Activated CD4-positive, alpha-beta T cell treated with anti-CD3 and anti-CD28 coated beads for 4 hours (primary cell): ENCODE measurements at regions not wholly inside any gene's neighbourhood (a gene's known extent, or its start where the extent isn't known, plus 50 kb on each side); places are given as distances from the start of the nearest gene placed in this dataset.

ENCODE experiments used
- DNase-seq, 2 donors: peaks; one replicate each; pipeline ENCODE4 v3.0.0-alpha.2; 2020

GRCh38 chr1:198865319-198865718, 226.5 kb downstream of the PTPRC start:
- DNase-seq = no peak

- no peak for DNase-seq
These were observed 228.3 kb downstream of the PTPRC start for GRCh38 chr1:198867182-198867581.

GRCh38 chr1:198873696-198874230, 234.9 kb downstream of the PTPRC start:
- DNase-seq = no peak

- no peak for DNase-seq
These were observed 237.6 kb downstream of the PTPRC start for GRCh38 chr1:198876371-198876871.

- no peak for DNase-seq
These were observed 239.7 kb downstream of the PTPRC start for GRCh38 chr1:198878566-198878965.

- DNase-seq = no peak
These were observed 241.0 kb downstream of the PTPRC start for GRCh38 chr1:198879711-198880306.

- DNase-seq = no peak
These were observed 241.6 kb downstream of the PTPRC start for GRCh38 chr1:198880397-198880796.

- DNase-seq = no peak
These were observed 242.2 kb downstream of the PTPRC start for GRCh38 chr1:198880818-198881597.

- DNase-seq = no peak
These were observed 244.3 kb downstream of the PTPRC start for GRCh38 chr1:198883184-198883583.

GRCh38 chr1:198887866-198888265, 249.0 kb downstream of the PTPRC start:
- no peak for DNase-seq

- no peak for DNase-seq
These were observed 249.6 kb downstream of the PTPRC start for GRCh38 chr1:198888379-198888943.

GRCh38 chr1:198889101-198889500, 250.3 kb downstream of the PTPRC start:
- DNase-seq = no peak

GRCh38 chr1:198889749-198890148, 250.9 kb downstream of the PTPRC start:
- DNase-seq = no peak

GRCh38 chr1:198890214-198890930, 251.5 kb downstream of the PTPRC start:
- no peak for DNase-seq

- no peak for DNase-seq
These were observed 253.2 kb downstream of the PTPRC start for GRCh38 chr1:198892065-198892464.

GRCh38 chr1:198893141-198893540, 254.3 kb downstream of the PTPRC start:
- DNase-seq = no peak

GRCh38 chr1:198893763-198894444, 255.1 kb downstream of the PTPRC start:
- DNase-seq = no peak

- no peak for DNase-seq
These were observed 262.4 kb downstream of the PTPRC start for GRCh38 chr1:198901266-198901665.

- DNase-seq = no peak
These were observed 263.8 kb downstream of the PTPRC start for GRCh38 chr1:198902655-198903054.

GRCh38 chr1:198903203-198903602, 264.4 kb downstream of the PTPRC start:
- DNase-seq = no peak

- no peak for DNase-seq
These were observed 264.8 kb downstream of the PTPRC start for GRCh38 chr1:198903621-198904020.

GRCh38 chr1:198904321-198904720, 265.5 kb downstream of the PTPRC start:
- no peak for DNase-seq
